Neural cell (in vitro differentiated cells): ENCODE measurements at regions not wholly inside any gene's neighbourhood (a gene's known extent, or its start where the extent isn't known, plus 50 kb on each side); places are given as distances from the start of the nearest gene placed in this dataset.

ENCODE experiments used
- EZH2 ChIP-seq: fragments of 200-600, 300-800 bp; shearing (Covaris generic), sonication (generic); IDR thresholded peaks from 2 replicates; pipeline ENCODE4 v1.6.1; 2014; ENCODE audit warnings: antibody characterized with exemption, low read length, borderline replicate concordance, mild to moderate bottlenecking; ENCODE audit not compliant: insufficient read depth, poor library complexity, severe bottlenecking
- RAD21 ChIP-seq: fragments of 450-650 bp; conservative IDR thresholded peaks from 2 replicates; pipeline ENCODE4 v1.6.1; 2014; ENCODE audit warnings: antibody characterized with exemption, mild to moderate bottlenecking, moderate library complexity
- TF ChIP-seq, protein P1 (sequence below): fragments of 450-650 bp; IDR thresholded peaks from 2 replicates; pipeline ENCODE4 v1.5.1; 2014; ENCODE audit warnings: antibody characterized with exemption, mild to moderate bottlenecking, moderate library complexity; ENCODE audit not compliant: poor library complexity, severe bottlenecking

DNA sequence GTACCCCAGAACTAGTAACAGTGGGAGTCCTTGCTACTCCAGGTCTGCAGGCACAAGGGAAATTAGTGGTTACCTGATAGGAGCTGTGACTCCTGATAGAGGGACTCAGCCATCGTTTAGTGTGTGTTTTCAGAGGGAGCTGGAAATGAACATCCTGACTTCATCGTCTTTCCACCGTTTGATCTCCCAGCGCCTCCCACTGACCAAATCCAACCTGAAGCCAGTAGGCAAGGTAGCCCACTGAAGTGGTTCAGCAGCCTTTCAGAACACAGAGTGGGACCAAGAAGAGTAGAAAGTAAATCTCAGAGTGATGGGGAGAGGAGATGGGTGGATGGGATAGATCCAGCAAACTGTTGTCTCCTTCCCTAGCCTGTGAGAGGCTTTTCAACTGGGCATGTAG lies 385.9 kb downstream of the INSC start:
- TF ChIP-seq, protein P1, sequence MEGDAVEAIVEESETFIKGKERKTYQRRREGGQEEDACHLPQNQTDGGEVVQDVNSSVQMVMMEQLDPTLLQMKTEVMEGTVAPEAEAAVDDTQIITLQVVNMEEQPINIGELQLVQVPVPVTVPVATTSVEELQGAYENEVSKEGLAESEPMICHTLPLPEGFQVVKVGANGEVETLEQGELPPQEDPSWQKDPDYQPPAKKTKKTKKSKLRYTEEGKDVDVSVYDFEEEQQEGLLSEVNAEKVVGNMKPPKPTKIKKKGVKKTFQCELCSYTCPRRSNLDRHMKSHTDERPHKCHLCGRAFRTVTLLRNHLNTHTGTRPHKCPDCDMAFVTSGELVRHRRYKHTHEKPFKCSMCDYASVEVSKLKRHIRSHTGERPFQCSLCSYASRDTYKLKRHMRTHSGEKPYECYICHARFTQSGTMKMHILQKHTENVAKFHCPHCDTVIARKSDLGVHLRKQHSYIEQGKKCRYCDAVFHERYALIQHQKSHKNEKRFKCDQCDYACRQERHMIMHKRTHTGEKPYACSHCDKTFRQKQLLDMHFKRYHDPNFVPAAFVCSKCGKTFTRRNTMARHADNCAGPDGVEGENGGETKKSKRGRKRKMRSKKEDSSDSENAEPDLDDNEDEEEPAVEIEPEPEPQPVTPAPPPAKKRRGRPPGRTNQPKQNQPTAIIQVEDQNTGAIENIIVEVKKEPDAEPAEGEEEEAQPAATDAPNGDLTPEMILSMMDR = no peak
- TF ChIP-seq EZH2 (no peak), RAD21 (no peak)
